A549 (cell line): ENCODE measurements at regions not wholly inside any gene's neighbourhood (a gene's known extent, or its start where the extent isn't known, plus 50 kb on each side); places are given as distances from the start of the nearest gene placed in this dataset.

ENCODE experiments used
- ATAC-seq, 2 experiments: fragments of 200-7000 bp in 1 of 2; fragments of >200 bp in 1 of 2; cut with Nextera tagmentation in 1 of 2; cut with Tn5 transposase in 1 of 2; 3 replicates each; pipeline versions ENCODE4 v1.8.0 to v1.9.1; 2018 to 2020; ENCODE audit warnings: mild to moderate bottlenecking in 1 of 2, moderate library complexity in 1 of 2
- CTCF ChIA-PET: fragments of 300-600 bp; sonication (Branson Sonifier 250); formaldehyde crosslinking; extraction: SDS; loops from one replicate; lab custom pipeline; 2021; ENCODE audit warnings: antibody characterized with exemption, inconsistent platforms; lab: Yijun Ruan, JAX
- POLR2A ChIA-PET: fragments of 350-600 bp; formaldehyde crosslinking; extraction: SDS; loops from one replicate; lab custom pipeline; 2021; ENCODE audit warnings: antibody characterized with exemption, inconsistent platforms; lab: Yijun Ruan, JAX
- DNase-seq, 2 experiments: peaks; one replicate each; pipeline versions ENCODE4 v3.0.0 to v3.0.0-alpha.2; 2011 to 2016; ENCODE audit warnings: low read depth in 1 of 2, low spot score in 1 of 2
- FAIRE-seq: peaks from 2 replicates; lab custom pipeline; 2011; peaks lifted over from hg19 to GRCh38; lab: Jason Lieb, UNC
- H3K27ac ChIP-seq, 2 experiments: fragments of >200 bp; sonication (Bioruptor Twin); formaldehyde crosslinking; 3 replicates each; pipeline ENCODE4 v1.5.1; 2016 to 2017
- H3K4me1 ChIP-seq: fragments of >200 bp; sonication (Bioruptor Twin); formaldehyde crosslinking; 3 replicates; pipeline ENCODE4 v1.6.1; 2016
- H3K4me2 ChIP-seq: fragments of >200 bp; sonication (Bioruptor Twin); formaldehyde crosslinking; 3 replicates; pipeline ENCODE4 v1.6.1; 2016
- H3K4me3 ChIP-seq: fragments of >200 bp; sonication (Bioruptor Twin); formaldehyde crosslinking; 3 replicates; pipeline ENCODE4 v1.5.1; 2016
- H3K9me3 ChIP-seq: fragments of >200 bp; sonication (Bioruptor Twin); formaldehyde crosslinking; 3 replicates; pipeline ENCODE4 v1.6.1; 2016
- CBX8 ChIP-seq: fragments of 200-600 bp; sonication (generic); IDR thresholded peaks from 2 replicates; pipeline ENCODE4 v1.6.1; 2016
- CEBPB ChIP-seq, 2 experiments: fragments of >200 bp in 1 of 2; sonication (Bioruptor Twin) in 1 of 2; formaldehyde crosslinking in 1 of 2; IDR thresholded peaks; 2 replicates each; pipeline ENCODE4 v1.6.1; 2012 to 2016
- EHF ChIP-seq: fragments of 250-450 bp; sonication (Bioruptor Pico); IDR thresholded peaks from 2 replicates; pipeline ENCODE4 v1.5.0; 2020; ENCODE audit warnings: mild to moderate bottlenecking
- FOSL2 ChIP-seq, 2 experiments: fragments of 450-650 bp in 1 of 2; fragments of >200 bp in 1 of 2; sonication (Bioruptor Twin) in 1 of 2; formaldehyde crosslinking; IDR thresholded peaks; 2 replicates each; pipeline versions ENCODE4 v1.5.0 to v1.6.1; 2016 to 2020; ENCODE audit warnings: mild to moderate bottlenecking in 1 of 2, moderate library complexity in 1 of 2
- HOXB13 ChIP-seq: fragments of 250-450 bp; sonication (Bioruptor Pico); IDR thresholded peaks from 2 replicates; pipeline ENCODE4 v1.5.0; 2020; ENCODE audit warnings: low read depth, mild to moderate bottlenecking, moderate library complexity
- HOXB5 ChIP-seq: fragments of 250-450 bp; sonication (Bioruptor Pico); IDR thresholded peaks from 2 replicates; pipeline ENCODE4 v1.5.0; 2020; ENCODE audit warnings: mild to moderate bottlenecking, moderate library complexity
- JUN ChIP-seq, 2 experiments: fragments of >200 bp; sonication (Bioruptor Twin); formaldehyde crosslinking; IDR thresholded peaks; 2 replicates in 1 of 2; 3 replicates in 1 of 2; pipeline ENCODE4 v1.6.1; 2016 to 2017
- JUNB ChIP-seq: fragments of >200 bp; sonication (Bioruptor Twin); formaldehyde crosslinking; IDR thresholded peaks from 2 replicates; pipeline ENCODE4 v1.6.1; 2016
- KDM1A ChIP-seq: fragments of 200-600 bp; sonication (generic); IDR thresholded peaks from 2 replicates; pipeline ENCODE4 v1.6.1; 2016; ENCODE audit warnings: low read depth, mild to moderate bottlenecking
- KDM5A ChIP-seq: fragments of 200-600 bp; sonication (generic); IDR thresholded peaks from 2 replicates; pipeline ENCODE4 v1.6.1; 2016; ENCODE audit warnings: antibody characterized with exemption, mild to moderate bottlenecking
- MAZ ChIP-seq: fragments of 150-350 bp; IDR thresholded peaks from 2 replicates; pipeline ENCODE4 v1.6.1; 2014; ENCODE audit warnings: antibody characterized with exemption, low read depth, low read length, borderline replicate concordance
- NFE2L2 ChIP-seq: fragments of 150-350 bp; conservative IDR thresholded peaks from 2 replicates; pipeline ENCODE4 v1.6.1; 2014; ENCODE audit warnings: low read length
- NR3C1 ChIP-seq: fragments of >200 bp; sonication (Bioruptor Twin); formaldehyde crosslinking; IDR thresholded peaks from 3 replicates; pipeline ENCODE4 v1.6.1; 2017
- POLR2A ChIP-seq: IDR thresholded peaks from 2 replicates; pipeline ENCODE4 v1.6.1; 2012; ENCODE audit warnings: mild to moderate bottlenecking, low read length
- RFX5 ChIP-seq: fragments of 450-650 bp; IDR thresholded peaks from 2 replicates; pipeline ENCODE4 v1.7.1; 2014; ENCODE audit warnings: antibody characterized with exemption, mild to moderate bottlenecking, moderate library complexity
- RNF2 ChIP-seq: fragments of 200-600 bp; sonication (generic); IDR thresholded peaks from 2 replicates; pipeline ENCODE4 v1.6.1; 2016; ENCODE audit warnings: low read depth, mild to moderate bottlenecking, antibody characterized with exemption, moderate library complexity, borderline replicate concordance
- SREBF2 ChIP-seq: fragments of 450-650 bp; IDR thresholded peaks from 2 replicates; pipeline ENCODE4 v1.6.1; 2014; ENCODE audit warnings: mild to moderate bottlenecking, moderate library complexity
- TP53 ChIP-seq: fragments of 250-450 bp; sonication (Bioruptor Pico); IDR thresholded peaks from 2 replicates; pipeline ENCODE4 v1.5.0; 2021; ENCODE audit warnings: mild to moderate bottlenecking, moderate library complexity
- ZC3H11A ChIP-seq: fragments of 450-650 bp; IDR thresholded peaks from 2 replicates; pipeline ENCODE4 v1.6.1; 2014; ENCODE audit warnings: antibody characterized with exemption, mild to moderate bottlenecking
- ZSCAN20 ChIP-seq: fragments of 250-450 bp; sonication (Bioruptor Pico); IDR thresholded peaks from 2 replicates; pipeline ENCODE4 v1.8.0; 2022; ENCODE audit warnings: mild to moderate bottlenecking, moderate library complexity
- WGBS: methylation state at CpG from one replicate; pipeline ENCODE4 v1.1.6; 2017; ENCODE audit errors: missing lambda C conversion rate; 5-methylcytosine and 5-hydroxymethylcytosine counted together
- TF ChIP-seq, protein P1 (sequence below): IDR thresholded peaks from 2 replicates; pipeline ENCODE4 v1.6.1; 2012
- TF ChIP-seq, protein P2 (sequence below): fragments of >200 bp; sonication (Bioruptor Twin); formaldehyde crosslinking; IDR thresholded peaks from 3 replicates; pipeline ENCODE4 v1.6.1; 2016
- TF ChIP-seq, protein P3 (sequence below): fragments of >200 bp; sonication (Bioruptor Twin); formaldehyde crosslinking; IDR thresholded peaks from 2 replicates; pipeline ENCODE4 v1.6.1; 2016
- TF ChIP-seq, protein P4 (sequence below): fragments of 250-450 bp; sonication (Bioruptor Pico); IDR thresholded peaks from 2 replicates; pipeline ENCODE4 v1.5.0; 2020; ENCODE audit warnings: low read depth, mild to moderate bottlenecking, moderate library complexity

DNA sequence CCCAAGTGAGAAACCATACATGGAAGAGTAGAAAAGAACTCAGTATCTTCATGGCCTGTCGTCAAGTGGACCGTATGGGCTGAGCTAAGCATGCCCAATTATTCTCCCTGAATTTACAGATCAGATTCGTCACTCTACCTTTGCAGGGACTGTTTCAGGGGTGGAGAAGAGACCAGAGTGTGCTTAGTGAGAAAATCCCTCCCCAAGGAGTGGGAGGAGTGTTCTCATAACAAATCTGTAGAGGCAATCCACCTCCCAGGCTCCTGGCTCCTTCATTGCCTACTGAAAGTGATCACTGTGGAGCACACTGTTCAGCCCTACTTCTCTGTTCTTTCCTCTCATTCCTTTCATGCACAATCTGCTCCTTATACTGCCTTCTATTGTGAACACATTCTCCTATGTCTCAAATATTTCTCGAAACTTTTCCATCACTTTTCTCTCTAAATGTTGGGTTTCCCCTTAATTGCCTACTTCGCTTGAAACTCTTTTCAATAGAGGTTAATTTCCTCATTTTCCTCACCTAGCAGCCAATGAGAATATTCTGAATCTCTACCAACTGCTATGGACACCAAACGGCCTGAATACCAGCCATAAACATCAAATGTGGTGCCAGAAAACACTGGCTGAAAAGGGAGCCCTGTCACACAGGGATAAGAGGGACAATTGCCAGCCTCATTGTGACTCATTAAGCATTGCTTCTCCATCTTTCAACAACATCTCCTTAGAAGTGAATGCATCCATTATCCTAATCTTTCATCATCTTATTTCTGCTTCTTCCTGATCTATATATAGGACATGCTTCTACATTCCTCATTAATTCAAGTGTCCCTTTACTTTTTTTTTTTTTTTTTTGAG is 398.3 kb downstream of the UTRN start:
- TF ChIP-seq HOXB5 (CRISPR knock-in tag) (no peak), KDM5A (no peak), SREBF2 (no peak), POLR2A (no peak), EHF (CRISPR knock-in tag) (no peak), JUNB (no peak), RNF2 (no peak), CEBPB (IDR thresholded peaks at IDR 0.05) (no peak), NR3C1 (no peak), TP53 (CRISPR knock-in tag) (no peak), ZC3H11A (no peak), RFX5 (no peak)
- TF ChIP-seq, protein P1, sequence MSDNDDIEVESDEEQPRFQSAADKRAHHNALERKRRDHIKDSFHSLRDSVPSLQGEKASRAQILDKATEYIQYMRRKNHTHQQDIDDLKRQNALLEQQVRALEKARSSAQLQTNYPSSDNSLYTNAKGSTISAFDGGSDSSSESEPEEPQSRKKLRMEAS, result no peak
- TF ChIP-seq, protein P2, sequence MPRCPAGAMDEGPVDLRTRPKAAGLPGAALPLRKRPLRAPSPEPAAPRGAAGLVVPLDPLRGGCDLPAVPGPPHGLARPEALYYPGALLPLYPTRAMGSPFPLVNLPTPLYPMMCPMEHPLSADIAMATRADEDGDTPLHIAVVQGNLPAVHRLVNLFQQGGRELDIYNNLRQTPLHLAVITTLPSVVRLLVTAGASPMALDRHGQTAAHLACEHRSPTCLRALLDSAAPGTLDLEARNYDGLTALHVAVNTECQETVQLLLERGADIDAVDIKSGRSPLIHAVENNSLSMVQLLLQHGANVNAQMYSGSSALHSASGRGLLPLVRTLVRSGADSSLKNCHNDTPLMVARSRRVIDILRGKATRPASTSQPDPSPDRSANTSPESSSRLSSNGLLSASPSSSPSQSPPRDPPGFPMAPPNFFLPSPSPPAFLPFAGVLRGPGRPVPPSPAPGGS, result no peak
- FAIRE-seq (no peak), ATAC-seq (no peak), DNase-seq (no peak)
- H3K9me3 ChIP-seq, result no peaks in the 10 kb centered on the region
- ChIA-PET CTCF (interaction anchor here (0.7 kb wide), 1 partner anchor 354 kb away, joined by 3 read pairs; no protein-coding TSS in a partner anchor), POLR2A (interaction anchor here (0.6 kb wide), 1 partner anchor 47 kb away, joined by 3 read pairs; no protein-coding TSS in a partner anchor)
- 72% methylated on average over 6 of the region's 6 CpGs for WGBS
- H3K4me2 ChIP-seq, result no peak overlapping the region
- 0 out of 3 replicates have a peak, but pooled peaks cover 6% of the 10 kb centered on the region for H3K4me1 ChIP-seq
- H3K27ac ChIP-seq, result no peak overlapping the region
- no peak overlapping the region for H3K4me3 ChIP-seq

DNA sequence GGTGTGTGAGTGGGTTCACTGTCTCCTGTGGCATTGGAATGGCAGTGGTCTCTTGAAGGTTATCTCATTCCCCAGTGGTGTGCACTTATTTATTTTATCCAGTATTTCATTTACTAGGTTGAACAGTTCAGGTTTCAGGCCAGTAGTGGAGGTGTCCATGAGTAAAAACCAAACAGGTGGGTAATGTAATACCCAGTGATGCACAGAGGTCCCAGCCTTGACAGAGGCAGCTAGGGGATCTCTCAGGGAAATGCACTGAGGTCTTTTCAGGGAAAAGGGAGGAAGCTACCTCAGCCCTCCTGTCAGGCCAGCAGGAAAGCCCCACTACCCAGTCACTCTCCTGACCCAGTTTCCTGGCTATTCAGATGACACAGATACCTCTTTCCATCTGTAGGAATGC is 403.6 kb downstream of the UTRN start:
- CTCF ChIA-PET, result no interaction called here
- TF ChIP-seq CBX8, result no peak
- no peak for TF ChIP-seq MAZ
- no peak for TF ChIP-seq ZSCAN20
- no peak for TF ChIP-seq HOXB5 (CRISPR knock-in tag)
- TF ChIP-seq HOXB13 (CRISPR knock-in tag), result no peak
- TF ChIP-seq, protein P3, sequence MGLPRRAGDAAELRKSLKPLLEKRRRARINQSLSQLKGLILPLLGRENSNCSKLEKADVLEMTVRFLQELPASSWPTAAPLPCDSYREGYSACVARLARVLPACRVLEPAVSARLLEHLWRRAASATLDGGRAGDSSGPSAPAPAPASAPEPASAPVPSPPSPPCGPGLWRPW, result no peak
- no peak for TF ChIP-seq NFE2L2
- TF ChIP-seq, protein P4, sequence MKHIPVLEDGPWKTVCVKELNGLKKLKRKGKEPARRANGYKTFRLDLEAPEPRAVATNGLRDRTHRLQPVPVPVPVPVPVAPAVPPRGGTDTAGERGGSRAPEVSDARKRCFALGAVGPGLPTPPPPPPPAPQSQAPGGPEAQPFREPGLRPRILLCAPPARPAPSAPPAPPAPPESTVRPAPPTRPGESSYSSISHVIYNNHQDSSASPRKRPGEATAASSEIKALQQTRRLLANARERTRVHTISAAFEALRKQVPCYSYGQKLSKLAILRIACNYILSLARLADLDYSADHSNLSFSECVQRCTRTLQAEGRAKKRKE (CRISPR knock-in tag), result no peak
- no peak for TF ChIP-seq FOSL2 (IDR thresholded peaks at IDR 0.05)
- TF ChIP-seq FOSL2 (CRISPR knock-in tag; IDR thresholded peaks at IDR 0.05), result no peak
- no peak for TF ChIP-seq KDM1A
- no peak for TF ChIP-seq JUN (IDR thresholded peaks at IDR 0.05)

More for the DNA sequence above, 403.6 kb downstream of the UTRN start:
- FAIRE-seq (no peak), DNase-seq (no peak), ATAC-seq (no peak)
- Histone ChIP-seq H3K4me3 (no peak overlapping the region), H3K9me3 (no peaks in the 10 kb centered on the region), H3K4me1 (no peaks in the 10 kb centered on the region), H3K4me2 (no peak overlapping the region), H3K27ac (no peak overlapping the region)
- POLR2A ChIA-PET, result no interaction called here
